Natural killer cell treated with Interleukin-12 subunit alpha and Interleukin-12 subunit beta and Interleukin-15 and Interleukin-18, amount 100 ng/mL, for 72 hours (primary cell): ENCODE measurements at regions not wholly inside any gene's neighbourhood (a gene's known extent, or its start where the extent isn't known, plus 50 kb on each side); places are given as distances from the start of the nearest gene placed in this dataset.
"Not testable (repeated sequence)": the region's sequence is repeated elsewhere in the genome, so short reads cannot be mapped to it uniquely, and the experiment has no call there.

Experiments used
- ATAC-seq, 2 donors: fragments of 150-1000 bp; cut with Tn5 transposase in 1 of 2; sonication (Bioruptor Pico), chemical (Tn5 transposase) in 1 of 2; 2 replicates each; pipeline ENCODE4 v1.10.0; 2021
- DNase-seq: peaks from one replicate; pipeline ENCODE4 v3.0.0; 2022; ENCODE audit warnings: low spot score
- H3K27ac Mint-ChIP-seq, 2 donors: 1 replicate in 1 of 2; 2 replicates in 1 of 2; pipeline ENCODE4 v1.8.0; 2022; ENCODE audit warnings: mixed read lengths in 2 of 2, mild to moderate bottlenecking in 1 of 2, moderate library complexity in 1 of 2
- H3K27me3 Mint-ChIP-seq, 2 donors: 1 replicate in 1 of 2; 2 replicates in 1 of 2; pipeline ENCODE4 v1.8.0; 2022; ENCODE audit warnings: mixed read lengths in 2 of 2
- H3K36me3 Mint-ChIP-seq: one replicate; pipeline ENCODE4 v1.8.0; 2022; ENCODE audit warnings: mixed read lengths
- H3K4me1 Mint-ChIP-seq, 2 donors: 1 replicate in 1 of 2; 2 replicates in 1 of 2; pipeline ENCODE4 v1.8.0; 2022; ENCODE audit warnings: low read depth in 2 of 2, mixed read lengths in 2 of 2, mild to moderate bottlenecking in 1 of 2
- H3K4me3 Mint-ChIP-seq: one replicate; pipeline ENCODE4 v1.8.0; 2022; ENCODE audit warnings: mixed read lengths
- H3K9me3 Mint-ChIP-seq: 2 replicates; pipeline ENCODE4 v1.8.0; 2022; ENCODE audit warnings: mixed read lengths

DNA sequence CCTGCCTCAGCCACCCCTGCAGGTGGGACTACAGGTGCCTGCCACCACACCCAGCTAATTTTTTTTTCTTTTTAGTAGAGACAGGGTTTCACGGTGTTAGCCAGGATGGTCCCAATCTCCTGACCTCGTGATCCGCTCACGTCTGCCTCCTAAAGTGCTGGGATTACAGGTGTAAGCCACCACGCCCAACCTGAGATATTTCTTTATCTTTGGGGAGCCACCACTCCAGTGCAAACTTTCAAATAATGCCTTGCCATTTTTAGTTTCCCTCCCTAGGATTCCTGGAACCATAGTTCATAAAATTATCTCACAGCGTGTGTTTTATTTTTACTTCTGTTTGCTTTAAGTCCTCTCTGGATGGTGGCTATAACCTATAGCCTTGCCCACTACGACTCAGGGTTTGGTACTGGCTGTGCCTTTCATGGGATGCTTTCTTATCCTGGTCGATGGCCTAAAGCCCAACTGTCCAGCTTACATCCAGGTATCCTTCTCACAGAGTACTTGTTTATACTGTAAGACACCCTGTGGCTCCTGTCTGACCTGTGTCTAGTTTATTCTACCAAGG, 374.7 kb upstream of the NPAP1 start:
- not testable (repeated sequence) for H3K9me3 Mint-ChIP-seq, H3K27me3 Mint-ChIP-seq, H3K27ac Mint-ChIP-seq, H3K4me1 Mint-ChIP-seq, H3K36me3 Mint-ChIP-seq, ATAC-seq, H3K4me3 Mint-ChIP-seq, DNase-seq

DNA sequence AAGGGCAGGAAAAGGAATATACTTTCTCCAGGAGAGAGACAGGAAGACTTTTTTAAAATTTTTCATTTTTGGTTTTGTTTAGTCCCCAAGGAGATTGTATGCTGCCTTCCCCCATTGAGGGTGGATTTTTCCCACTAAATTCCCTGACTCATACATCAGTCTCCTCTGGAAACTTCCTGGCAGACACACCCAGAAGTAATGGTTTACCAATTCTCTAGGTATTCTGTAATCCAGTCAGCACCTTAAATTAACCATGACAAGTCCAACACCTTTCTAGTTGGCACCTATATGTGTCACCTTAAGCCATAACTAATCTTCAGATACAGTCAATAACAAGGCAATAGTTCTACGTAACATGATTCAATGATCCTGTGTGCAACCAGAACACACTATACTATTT, 373.6 kb upstream of the NPAP1 start:
- not testable (repeated sequence) for DNase-seq, H3K4me3 Mint-ChIP-seq, ATAC-seq, H3K9me3 Mint-ChIP-seq, H3K36me3 Mint-ChIP-seq, H3K27me3 Mint-ChIP-seq, H3K27ac Mint-ChIP-seq, H3K4me1 Mint-ChIP-seq

DNA sequence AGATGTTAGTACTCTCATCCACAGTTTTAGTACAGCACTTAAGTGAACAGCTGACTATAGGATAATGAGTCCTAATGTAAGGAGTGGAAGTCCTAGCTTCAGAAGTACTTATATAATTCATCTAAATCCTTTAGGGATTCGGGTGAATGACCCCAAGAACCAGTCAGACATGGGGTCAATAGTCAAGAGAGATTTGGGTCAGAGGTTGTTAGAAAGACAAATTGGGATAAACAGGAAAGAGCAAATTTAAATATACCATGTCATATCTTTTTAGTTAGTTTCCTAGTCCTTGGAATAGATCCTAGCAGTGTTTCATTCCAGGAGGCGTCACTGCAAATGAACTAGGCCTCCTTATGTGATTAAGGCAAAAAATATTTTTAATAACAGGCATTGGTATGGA, 370.8 kb upstream of the NPAP1 start:
- H3K36me3 Mint-ChIP-seq, H3K27ac Mint-ChIP-seq, H3K4me1 Mint-ChIP-seq, H3K27me3 Mint-ChIP-seq, DNase-seq, H3K4me3 Mint-ChIP-seq, ATAC-seq, H3K9me3 Mint-ChIP-seq: not testable (repeated sequence)

DNA sequence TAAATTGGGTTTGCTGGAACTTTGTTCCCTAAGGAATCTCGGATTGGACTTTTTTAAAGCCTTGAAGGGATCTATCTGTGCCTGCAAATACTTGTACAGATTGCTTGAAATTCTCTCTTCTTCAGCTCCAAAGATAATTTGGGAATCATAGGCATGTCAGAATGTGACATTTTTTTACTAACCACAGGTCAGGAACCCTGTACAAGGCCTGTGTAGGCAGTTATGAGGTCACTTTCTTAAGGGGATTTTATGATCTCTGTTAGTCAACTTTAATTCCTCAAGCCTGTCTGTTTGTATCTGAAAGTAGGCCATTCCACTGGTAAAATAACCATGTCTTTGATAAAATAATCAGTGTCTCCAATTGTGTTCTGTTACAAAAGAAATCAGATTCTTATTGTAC, 369.9 kb upstream of the NPAP1 start:
- H3K4me3 Mint-ChIP-seq, H3K9me3 Mint-ChIP-seq, DNase-seq, H3K27me3 Mint-ChIP-seq, ATAC-seq, H3K36me3 Mint-ChIP-seq, H3K27ac Mint-ChIP-seq, H3K4me1 Mint-ChIP-seq: not testable (repeated sequence)

DNA sequence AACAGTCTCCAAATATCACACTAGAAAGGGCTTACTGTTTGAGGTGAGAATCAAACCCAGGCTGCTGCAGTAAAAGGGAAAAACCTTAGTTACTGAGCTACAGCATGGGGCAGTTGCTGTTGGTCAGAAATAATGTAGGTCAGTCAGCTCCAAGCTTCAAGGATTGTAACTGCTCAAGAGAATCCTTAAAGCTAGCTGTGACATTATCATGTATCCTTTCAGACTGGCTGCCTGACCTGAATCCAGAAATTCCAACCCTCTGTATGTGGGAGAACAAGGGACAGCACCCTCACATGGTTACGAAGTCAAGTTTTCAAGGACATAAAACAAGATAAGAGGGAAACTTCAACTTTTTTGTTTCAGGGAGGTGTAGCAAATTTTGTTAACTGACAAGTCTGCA, 365.9 kb upstream of the NPAP1 start:
- not testable (repeated sequence) for ATAC-seq, H3K27me3 Mint-ChIP-seq, H3K4me1 Mint-ChIP-seq, H3K27ac Mint-ChIP-seq, DNase-seq, H3K9me3 Mint-ChIP-seq, H3K36me3 Mint-ChIP-seq, H3K4me3 Mint-ChIP-seq

DNA sequence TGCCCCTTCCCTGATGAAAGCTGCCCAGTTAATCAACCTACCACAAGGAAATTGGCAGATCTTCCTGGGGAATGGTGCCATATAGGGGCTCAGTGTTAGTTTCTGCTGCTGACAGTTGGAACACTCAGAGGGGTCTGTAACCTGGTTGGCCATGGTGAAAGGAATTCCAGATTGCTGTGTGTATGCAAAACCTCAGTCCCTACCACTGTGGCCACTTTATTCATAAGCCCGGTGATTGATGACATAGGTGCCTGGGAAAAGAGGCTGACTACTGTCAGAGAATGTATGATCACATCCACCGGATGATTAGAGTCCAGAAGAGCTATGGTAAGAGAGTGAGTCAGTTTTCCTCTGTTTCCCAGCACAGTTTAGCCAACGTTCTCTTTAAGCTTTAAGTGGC, 363.9 kb upstream of the NPAP1 start:
- not testable (repeated sequence) for H3K36me3 Mint-ChIP-seq, H3K4me3 Mint-ChIP-seq, H3K27me3 Mint-ChIP-seq, DNase-seq, ATAC-seq, H3K9me3 Mint-ChIP-seq, H3K4me1 Mint-ChIP-seq, H3K27ac Mint-ChIP-seq

DNA sequence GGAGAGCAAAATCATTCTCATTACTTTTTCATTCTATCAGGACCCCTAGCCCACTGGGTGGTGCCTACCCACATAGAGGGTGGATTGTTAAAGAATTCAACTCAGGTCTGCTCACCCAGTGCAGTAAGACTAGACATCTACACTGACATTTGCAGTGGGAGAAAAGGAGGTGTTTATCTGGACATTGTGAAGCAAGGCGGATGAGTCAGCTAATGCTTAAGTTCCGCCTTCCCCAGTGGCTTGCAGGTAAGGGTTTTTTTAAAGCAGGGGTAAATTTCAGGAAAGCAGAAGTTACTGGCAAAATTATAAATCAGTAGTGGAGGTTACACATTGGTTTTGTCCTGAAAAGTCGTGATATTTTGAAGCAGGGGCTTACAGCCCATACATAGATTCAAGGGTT, 359.2 kb upstream of the NPAP1 start:
- ATAC-seq, H3K27ac Mint-ChIP-seq, H3K4me1 Mint-ChIP-seq, H3K27me3 Mint-ChIP-seq, H3K4me3 Mint-ChIP-seq, DNase-seq, H3K36me3 Mint-ChIP-seq: not testable (repeated sequence)
- H3K9me3 Mint-ChIP-seq: peaks cover 17% of the 10 kb centered on the region

DNA sequence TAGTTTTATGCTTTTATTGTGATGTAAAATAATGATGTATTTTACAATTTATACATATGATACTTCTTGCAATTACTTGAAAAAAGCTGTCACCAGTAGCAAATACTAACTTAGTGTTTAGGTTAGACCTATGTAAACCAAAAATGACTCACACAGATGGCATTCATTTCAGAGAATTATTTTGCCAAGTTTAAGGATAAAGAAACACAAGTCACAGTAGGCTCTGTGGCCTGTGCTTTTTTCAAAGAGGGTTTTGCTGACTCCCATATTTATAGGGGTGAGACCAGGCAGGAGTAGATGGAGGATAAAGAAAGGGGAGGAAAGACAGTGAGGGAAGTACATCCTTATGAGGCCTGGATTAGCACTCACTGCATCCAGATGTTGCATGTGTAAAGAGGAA, 356.6 kb upstream of the NPAP1 start:
- no peak for ATAC-seq
- H3K9me3 Mint-ChIP-seq: peaks cover 17% of the 10 kb centered on the region
- H3K4me1 Mint-ChIP-seq: no peaks in the 10 kb centered on the region
- DNase-seq: no peak
- H3K27ac Mint-ChIP-seq: no peak overlapping the region
- H3K36me3 Mint-ChIP-seq: no peaks in the 10 kb centered on the region
- H3K4me3 Mint-ChIP-seq: no peak overlapping the region
- H3K27me3 Mint-ChIP-seq: no peaks in the 10 kb centered on the region

DNA sequence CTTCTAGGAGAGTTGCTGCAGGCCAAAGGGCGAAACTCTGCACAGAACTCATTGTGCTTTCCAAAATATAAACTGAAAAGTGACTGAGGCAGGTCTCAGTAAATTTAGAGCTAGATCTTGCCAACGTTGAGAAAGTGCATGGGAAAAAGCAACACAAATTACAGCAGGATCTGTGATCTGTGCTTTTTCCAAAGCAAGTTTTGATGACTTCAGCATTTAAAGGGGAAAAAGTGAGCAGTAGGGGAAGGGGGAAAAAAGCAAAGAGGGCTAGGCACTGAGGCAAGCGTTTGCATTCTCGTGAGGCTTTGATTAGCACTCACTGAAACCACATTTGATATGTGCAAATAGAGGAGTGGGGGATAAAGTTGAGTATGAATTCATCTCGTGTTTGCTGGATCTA, 351.5 kb upstream of the NPAP1 start:
- not testable (repeated sequence) for H3K27ac Mint-ChIP-seq, ATAC-seq

DNA sequence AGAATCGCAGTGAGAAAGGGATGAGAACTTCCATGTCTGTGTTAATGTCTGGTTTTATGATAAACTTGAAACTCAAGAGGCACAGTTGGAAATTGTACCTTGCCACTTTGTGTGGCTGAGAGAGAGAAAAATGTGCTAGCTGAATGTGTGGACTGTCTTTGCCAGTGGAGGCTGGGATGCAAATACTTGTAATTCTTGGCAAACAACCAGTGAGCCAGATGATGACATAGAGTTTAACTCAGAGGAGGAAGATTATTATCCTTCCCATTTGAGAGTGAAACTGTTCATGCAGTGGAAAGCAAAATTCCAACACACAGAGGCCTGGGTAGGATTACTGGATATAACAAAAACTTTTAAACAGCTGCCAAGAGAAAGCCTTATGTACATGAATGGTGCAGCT, 349.1 kb upstream of the NPAP1 start:
- not testable (repeated sequence) for ATAC-seq, H3K4me3 Mint-ChIP-seq, H3K27ac Mint-ChIP-seq, DNase-seq, H3K4me1 Mint-ChIP-seq, H3K36me3 Mint-ChIP-seq, H3K27me3 Mint-ChIP-seq
- H3K9me3 Mint-ChIP-seq: peaks cover 11% of the 10 kb centered on the region

More for the DNA sequence above, 351.5 kb upstream of the NPAP1 start:
- peaks cover 16% of the 10 kb centered on the region for H3K9me3 Mint-ChIP-seq
- not testable (repeated sequence) for H3K36me3 Mint-ChIP-seq, H3K27me3 Mint-ChIP-seq, H3K4me3 Mint-ChIP-seq, H3K4me1 Mint-ChIP-seq, DNase-seq

DNA sequence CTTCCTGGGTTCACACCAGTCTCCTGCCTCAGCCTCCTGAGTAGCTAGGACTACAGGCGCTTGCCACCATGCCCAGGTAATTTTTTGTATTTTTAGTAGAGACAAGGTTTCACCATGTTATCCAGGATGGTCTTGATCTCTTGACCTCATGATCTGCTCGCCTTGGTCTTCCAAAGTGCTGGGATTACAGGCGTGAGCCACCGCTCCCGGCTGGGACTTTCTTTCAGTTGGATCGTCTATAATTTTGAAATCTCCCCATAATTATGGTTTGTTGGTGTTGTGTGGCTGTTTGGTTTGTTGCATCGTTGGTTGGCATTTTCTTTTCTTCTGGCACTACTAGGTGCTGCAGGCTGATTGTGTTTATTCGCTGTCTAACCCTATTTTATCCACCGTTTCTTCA, 343.6 kb upstream of the NPAP1 start:
- peaks cover 15% of the 10 kb centered on the region for H3K9me3 Mint-ChIP-seq
- not testable (repeated sequence) for H3K27me3 Mint-ChIP-seq, H3K4me1 Mint-ChIP-seq, H3K4me3 Mint-ChIP-seq, H3K36me3 Mint-ChIP-seq, H3K27ac Mint-ChIP-seq, ATAC-seq, DNase-seq

DNA sequence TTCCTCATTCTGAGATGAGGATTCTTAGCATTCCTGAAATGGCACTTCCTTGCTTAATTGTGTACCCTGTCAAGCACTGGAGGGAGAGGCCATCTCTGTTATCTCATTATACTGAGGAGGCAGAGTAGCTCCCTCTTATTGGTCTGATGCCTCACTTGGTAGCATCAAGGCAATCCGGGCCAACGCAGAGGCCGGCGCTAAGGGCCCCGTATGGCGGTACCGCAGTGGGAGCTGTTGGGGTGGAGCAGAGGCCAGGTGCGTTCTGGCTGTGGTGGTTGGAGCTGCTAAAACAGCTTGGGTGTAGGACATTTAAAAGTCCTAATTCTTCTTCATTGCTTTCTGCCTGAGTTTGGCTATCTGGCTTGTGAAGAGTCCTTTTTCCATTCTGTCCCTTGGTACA, 333.7 kb upstream of the NPAP1 start:
- not testable (repeated sequence) for H3K27ac Mint-ChIP-seq

DNA sequence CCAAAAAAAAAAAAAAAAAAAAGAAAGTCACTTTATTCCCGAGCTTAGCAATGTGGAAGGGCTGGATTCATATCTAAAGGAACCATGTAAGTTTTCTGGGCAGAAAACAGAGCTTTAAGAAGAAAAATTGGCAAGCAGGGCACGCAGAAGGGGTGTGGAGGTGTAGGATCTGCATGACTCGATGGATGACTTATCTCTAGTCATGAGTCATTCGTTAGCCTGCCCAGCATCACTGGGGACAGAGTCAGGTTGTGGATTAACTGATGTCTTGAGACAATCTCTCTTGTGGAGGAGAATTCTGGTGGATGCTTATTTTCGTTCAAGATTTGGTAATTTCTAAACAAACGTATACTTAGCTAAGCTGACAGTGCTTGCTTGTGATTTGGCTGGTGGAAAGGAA, 322.8 kb upstream of the NPAP1 start:
- H3K4me3 Mint-ChIP-seq, H3K27ac Mint-ChIP-seq, H3K36me3 Mint-ChIP-seq, DNase-seq, H3K9me3 Mint-ChIP-seq, ATAC-seq, H3K27me3 Mint-ChIP-seq, H3K4me1 Mint-ChIP-seq: not testable (repeated sequence)

More for the DNA sequence above, 333.7 kb upstream of the NPAP1 start:
- not testable (repeated sequence) for H3K27me3 Mint-ChIP-seq, ATAC-seq, H3K4me1 Mint-ChIP-seq, H3K4me3 Mint-ChIP-seq, H3K36me3 Mint-ChIP-seq, H3K9me3 Mint-ChIP-seq, DNase-seq

DNA sequence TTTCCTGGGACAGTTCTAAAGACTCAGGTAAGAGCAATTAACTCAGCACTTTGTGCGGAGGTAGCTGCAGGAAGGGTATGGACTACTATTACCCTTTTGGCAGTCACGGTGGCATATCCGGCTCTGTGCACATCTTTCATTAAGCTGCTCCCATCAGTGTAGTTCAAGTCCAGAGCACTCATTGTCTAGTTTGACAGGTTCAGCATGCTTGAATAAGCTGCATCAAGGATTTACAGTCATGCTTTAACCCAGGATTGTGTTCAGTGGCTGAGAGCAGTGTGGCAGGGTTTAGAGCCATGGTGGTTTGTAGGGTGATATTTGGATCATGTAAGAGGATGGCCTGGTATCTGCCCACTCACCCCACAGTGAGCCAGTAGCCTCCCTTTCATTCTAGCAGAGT, 294.5 kb upstream of the NPAP1 start:
- H3K36me3 Mint-ChIP-seq, H3K27me3 Mint-ChIP-seq, H3K27ac Mint-ChIP-seq, DNase-seq, H3K4me3 Mint-ChIP-seq, H3K9me3 Mint-ChIP-seq, ATAC-seq, H3K4me1 Mint-ChIP-seq: not testable (repeated sequence)

DNA sequence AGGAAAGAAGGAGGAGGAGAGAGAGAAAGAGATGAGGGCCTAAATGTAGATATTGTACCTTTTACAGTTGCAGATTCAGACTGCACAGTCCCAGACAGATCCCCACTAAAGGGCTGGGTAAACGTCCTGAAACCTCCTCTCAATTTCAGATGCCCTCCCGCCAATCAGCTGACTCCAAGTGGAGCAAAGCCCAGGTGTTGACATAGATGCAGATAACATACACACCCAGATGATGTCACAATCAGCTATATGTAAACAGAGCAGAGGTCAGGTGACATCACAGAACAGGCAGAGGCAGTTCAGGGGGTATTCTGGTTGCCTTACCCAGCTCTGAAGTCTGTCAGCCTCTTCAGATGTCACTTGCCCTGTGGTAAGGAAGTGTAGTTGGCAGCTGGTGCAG, 290.3 kb upstream of the NPAP1 start:
- not testable (repeated sequence) for H3K4me1 Mint-ChIP-seq, H3K27ac Mint-ChIP-seq, H3K4me3 Mint-ChIP-seq, DNase-seq, H3K9me3 Mint-ChIP-seq, ATAC-seq, H3K27me3 Mint-ChIP-seq, H3K36me3 Mint-ChIP-seq
